ENCODE measurements at regions not wholly inside any gene's neighbourhood (a gene's known extent, or its start where the extent isn't known, plus 50 kb on each side); places are given as distances from the start of the nearest gene placed in this dataset.
"Not testable (repeated sequence)": the region's sequence is repeated elsewhere in the genome, so short reads cannot be mapped to it uniquely, and the experiment has no call there.

- DNase-seq, result no peak
Measured at GRCh38 chr3:127412578-127413317, 124.9 kb upstream of the PRR20G start.

GRCh38 chr3:127411875-127412274 lies 124.0 kb upstream of the PRR20G start:
- not testable (repeated sequence) for DNase-seq

GRCh38 chr3:127411083-127411727 lies 123.4 kb upstream of the PRR20G start:
- DNase-seq, result no peak

- no peak for DNase-seq
Measured at GRCh38 chr3:127410678-127411077, 122.8 kb upstream of the PRR20G start.

- DNase-seq, result no peak
Measured at GRCh38 chr3:127410137-127410488, 122.3 kb upstream of the PRR20G start.

- no peak for DNase-seq
Measured at GRCh38 chr3:127409421-127410136, 121.7 kb upstream of the PRR20G start.

- DNase-seq, result no peak
Measured at GRCh38 chr3:127408684-127409420, 121.0 kb upstream of the PRR20G start.

- no peak for DNase-seq
Measured at GRCh38 chr3:127408022-127408683, 120.3 kb upstream of the PRR20G start.

GRCh38 chr3:127407026-127407939 lies 119.4 kb upstream of the PRR20G start:
- no peak for DNase-seq

- no peak for DNase-seq
Measured at GRCh38 chr3:127406309-127407025, 118.6 kb upstream of the PRR20G start.

- no peak for DNase-seq
Measured at GRCh38 chr3:127405791-127406190, 117.9 kb upstream of the PRR20G start.

- DNase-seq, result no peak
Measured at GRCh38 chr3:127405010-127405598, 117.3 kb upstream of the PRR20G start.

- DNase-seq, result no peak
Measured at GRCh38 chr3:127404221-127405009, 116.6 kb upstream of the PRR20G start.

- no peak for DNase-seq
Measured at GRCh38 chr3:127403795-127404194, 115.9 kb upstream of the PRR20G start.

GRCh38 chr3:127399154-127399553 lies 111.3 kb upstream of the PRR20G start:
- no peak for DNase-seq

- DNase-seq, result no peak
Measured at GRCh38 chr3:127396473-127396872, 108.6 kb upstream of the PRR20G start.

GRCh38 chr3:127395663-127396355 lies 108.0 kb upstream of the PRR20G start:
- no peak for DNase-seq

- no peak for DNase-seq
Measured at GRCh38 chr3:127394984-127395662, 107.3 kb upstream of the PRR20G start.

Data from activated naive CD4-positive, alpha-beta T cell treated with Interleukin-2 at 50 U/mL for 16 hours (primary cell).